ENCODE measurements at regions not wholly inside any gene's neighbourhood (a gene's known extent, or its start where the extent isn't known, plus 50 kb on each side); places are given as distances from the start of the nearest gene placed in this dataset.

GRCh38 chr3:193053046-193053435 is 135.4 kb upstream of the MB21D2 start:
- Histone ChIP-seq H3K4me1 (ENCODE audit: low read depth, poor library complexity, severe bottlenecking) (no peaks in the 10 kb centered on the region), H3K27me3 (ENCODE audit: insufficient read depth, low read depth) (no peaks in the 10 kb centered on the region), H3K27ac (no peak overlapping the region), H3K9ac (no peak overlapping the region), H3K4me2 (no peak overlapping the region), H3K36me3 (ENCODE audit: insufficient read depth) (no peaks in the 10 kb centered on the region), H2AFZ (ENCODE audit: low read depth) (no peak overlapping the region), H3K4me3 (IDR thresholded peaks at IDR 0.05; ENCODE audit: insufficient read depth, low read depth, low read length) (no peak overlapping the region), H3K79me2 (ENCODE audit: insufficient read depth, low read depth) (no peaks in the 10 kb centered on the region), H4K20me1 (ENCODE audit: insufficient read depth) (no peaks in the 10 kb centered on the region)
- TF ChIP-seq CTCF (conservative IDR thresholded peaks at IDR 0.05; ENCODE audit: low read depth, low read length): no peak

GRCh38 chr3:193055352-193055751 is 137.7 kb upstream of the MB21D2 start:
- Histone ChIP-seq H3K4me2 (no peak overlapping the region), H3K27ac (no peak overlapping the region), H3K79me2 (ENCODE audit: insufficient read depth, low read depth) (no peaks in the 10 kb centered on the region), H3K4me1 (ENCODE audit: low read depth, poor library complexity, severe bottlenecking) (no peaks in the 10 kb centered on the region), H3K4me3 (IDR thresholded peaks at IDR 0.05; ENCODE audit: insufficient read depth, low read depth, low read length) (no peak overlapping the region), H3K36me3 (ENCODE audit: insufficient read depth) (no peaks in the 10 kb centered on the region), H2AFZ (ENCODE audit: low read depth) (no peak overlapping the region), H3K9ac (no peak overlapping the region), H3K27me3 (ENCODE audit: insufficient read depth, low read depth) (no peaks in the 10 kb centered on the region), H4K20me1 (ENCODE audit: insufficient read depth) (no peaks in the 10 kb centered on the region)
- no peak for TF ChIP-seq CTCF (conservative IDR thresholded peaks at IDR 0.05; ENCODE audit: low read depth, low read length)

- TF ChIP-seq CTCF (conservative IDR thresholded peaks at IDR 0.05; ENCODE audit: low read depth, low read length): no peak
- no peak overlapping the region for H2AFZ ChIP-seq (ENCODE audit: low read depth)
- H3K27ac ChIP-seq: no peak overlapping the region
- H3K79me2 ChIP-seq (ENCODE audit: insufficient read depth, low read depth): no peaks in the 10 kb centered on the region
- H3K4me2 ChIP-seq: no peak overlapping the region
- H3K36me3 ChIP-seq (ENCODE audit: insufficient read depth): no peaks in the 10 kb centered on the region
- no peak overlapping the region for H3K9ac ChIP-seq
- no peaks in the 10 kb centered on the region for H4K20me1 ChIP-seq (ENCODE audit: insufficient read depth)
- no peaks in the 10 kb centered on the region for H3K27me3 ChIP-seq (ENCODE audit: insufficient read depth, low read depth)
- H3K4me1 ChIP-seq (ENCODE audit: low read depth, poor library complexity, severe bottlenecking): no peaks in the 10 kb centered on the region
- H3K4me3 ChIP-seq (IDR thresholded peaks at IDR 0.05; ENCODE audit: insufficient read depth, low read depth, low read length): no peak overlapping the region
These were observed 140.0 kb upstream of the MB21D2 start for GRCh38 chr3:193057616-193058015.

- no peak for TF ChIP-seq CTCF (conservative IDR thresholded peaks at IDR 0.05; ENCODE audit: low read depth, low read length)
- Histone ChIP-seq H4K20me1 (ENCODE audit: insufficient read depth) (no peaks in the 10 kb centered on the region), H3K27ac (no peak overlapping the region), H3K36me3 (ENCODE audit: insufficient read depth) (no peaks in the 10 kb centered on the region), H3K27me3 (ENCODE audit: insufficient read depth, low read depth) (no peaks in the 10 kb centered on the region), H3K4me1 (ENCODE audit: low read depth, poor library complexity, severe bottlenecking) (no peaks in the 10 kb centered on the region), H3K79me2 (ENCODE audit: insufficient read depth, low read depth) (no peaks in the 10 kb centered on the region), H3K4me2 (no peak overlapping the region), H3K9ac (no peak overlapping the region), H2AFZ (ENCODE audit: low read depth) (no peak overlapping the region), H3K4me3 (IDR thresholded peaks at IDR 0.05; ENCODE audit: insufficient read depth, low read depth, low read length) (no peak overlapping the region)
These were observed 143.3 kb upstream of the MB21D2 start for GRCh38 chr3:193060748-193061546.
